GM21786 (cell line): ENCODE measurements at regions not wholly inside any gene's neighbourhood (a gene's known extent, or its start where the extent isn't known, plus 50 kb on each side); places are given as distances from the start of the nearest gene placed in this dataset.
"Not testable (repeated sequence)": the region's sequence is repeated elsewhere in the genome, so short reads cannot be mapped to it uniquely, and the experiment has no call there.

Experiments
- ATAC-seq: cut with Tn5 transposase; IDR thresholded peaks from one replicate; pipeline ENCODE4 v1.9.1; 2021; ENCODE audit not compliant: unreplicated experiment

GRCh38 chr1:66455446-66455845 is 78.5 kb upstream of the SGIP1 start:
- no peak for ATAC-seq

GRCh38 chr1:66460776-66461175 is 73.2 kb upstream of the SGIP1 start:
- no peak for ATAC-seq

GRCh38 chr1:66462313-66462712 is 71.6 kb upstream of the SGIP1 start:
- ATAC-seq = no peak

DNA sequence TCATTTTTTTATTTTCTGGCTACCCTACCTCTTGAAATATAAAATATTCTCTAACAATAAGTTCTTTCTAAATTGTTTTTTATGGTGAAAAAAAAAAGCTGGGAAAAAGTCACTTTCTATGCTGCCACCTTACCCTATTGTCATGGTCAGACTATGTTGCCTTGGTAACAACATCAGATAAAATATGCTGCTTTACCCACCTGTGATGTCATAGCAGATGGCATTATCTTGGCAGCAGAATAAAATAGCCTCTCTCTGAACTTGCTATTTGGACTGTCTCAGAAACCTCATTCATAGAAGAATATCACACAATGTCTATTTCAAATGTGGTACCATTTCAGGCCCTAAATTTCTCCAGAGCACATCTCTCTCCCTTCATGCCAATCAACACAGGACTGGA is 69.6 kb upstream of the SGIP1 start:
- ATAC-seq = no peak

DNA sequence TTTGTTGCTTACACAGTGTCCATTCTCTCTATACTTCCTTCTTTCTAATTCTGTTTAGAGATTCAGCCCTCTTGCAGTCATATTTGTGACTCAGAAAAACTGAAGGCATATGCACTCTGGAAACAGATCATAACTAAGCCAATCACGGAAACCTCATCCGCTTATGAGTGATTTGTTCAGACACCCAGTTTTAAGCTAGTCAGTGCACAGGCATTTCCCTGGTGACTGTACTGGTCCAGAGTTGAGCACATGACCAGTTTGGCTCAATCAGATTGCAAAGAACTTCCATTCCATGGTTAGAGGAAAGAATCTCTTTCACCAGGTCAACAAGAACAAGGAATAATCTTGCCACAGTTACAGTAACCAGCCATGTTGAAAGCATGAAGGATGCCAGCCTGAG is 69.2 kb upstream of the SGIP1 start:
- no peak for ATAC-seq

GRCh38 chr1:66466695-66467094 is 67.3 kb upstream of the SGIP1 start:
- not testable (repeated sequence) for ATAC-seq

DNA sequence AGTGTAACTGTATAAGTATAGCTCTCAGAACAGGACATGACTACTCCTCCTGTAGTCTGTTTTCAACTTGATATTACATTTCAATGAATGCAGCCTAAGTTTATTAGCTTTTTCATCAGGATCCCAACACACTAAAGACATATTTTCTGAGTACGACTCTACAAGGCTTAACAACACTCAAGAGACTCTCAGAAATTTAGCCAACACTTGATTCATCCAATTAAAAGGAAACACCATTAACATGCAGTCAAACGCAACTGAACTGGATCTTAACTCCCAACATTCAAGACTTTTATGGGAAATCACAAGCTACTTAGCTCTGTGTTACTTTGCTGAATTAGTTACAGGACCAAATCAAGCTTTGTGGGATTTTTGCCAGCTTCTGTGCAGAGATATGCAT is 65.2 kb upstream of the SGIP1 start:
- ATAC-seq = no peak

- ATAC-seq = no peak
These were observed 58.0 kb upstream of the SGIP1 start for GRCh38 chr1:66475940-66476339.

DNA sequence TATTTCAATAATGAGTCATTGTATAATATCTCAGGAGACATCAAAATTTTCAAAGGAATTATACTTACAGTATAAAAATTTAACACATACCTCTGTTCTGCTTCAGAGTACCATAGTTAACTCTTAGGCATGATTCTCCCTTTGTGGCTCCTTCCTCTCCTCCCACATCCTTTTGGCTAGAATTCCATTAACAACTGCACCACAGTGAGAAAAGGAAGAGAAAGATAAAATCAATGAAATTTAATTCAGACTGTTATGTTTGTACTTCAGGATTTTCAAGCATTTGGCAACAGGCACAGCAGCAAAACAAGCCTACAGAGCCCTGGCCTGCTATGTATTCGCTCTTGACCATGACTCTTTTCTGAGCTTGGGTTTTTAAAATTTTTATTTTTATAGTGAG is 57.2 kb upstream of the SGIP1 start:
- ATAC-seq = no peak

- ATAC-seq = no peak
These were observed 55.8 kb upstream of the SGIP1 start for GRCh38 chr1:66478116-66478515.

DNA sequence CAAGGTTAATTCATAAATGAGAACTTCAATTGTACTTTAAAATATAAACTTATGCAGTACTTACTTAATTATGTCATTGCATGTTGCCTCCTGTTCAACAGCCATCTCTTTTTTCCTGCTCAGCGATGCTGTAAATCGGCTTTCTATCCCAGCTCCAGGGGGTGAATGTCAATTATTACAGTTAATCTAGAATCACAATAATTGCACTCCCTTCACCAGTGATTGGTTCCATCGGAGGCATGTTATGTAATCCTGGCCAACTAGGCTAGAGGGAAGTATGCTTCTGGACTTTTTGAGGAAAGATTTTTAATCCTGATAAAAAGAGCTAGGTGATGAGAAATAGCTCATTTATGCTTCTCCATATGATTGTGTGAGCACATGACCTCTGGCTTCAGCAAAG is 53.8 kb upstream of the SGIP1 start:
- no peak for ATAC-seq

DNA sequence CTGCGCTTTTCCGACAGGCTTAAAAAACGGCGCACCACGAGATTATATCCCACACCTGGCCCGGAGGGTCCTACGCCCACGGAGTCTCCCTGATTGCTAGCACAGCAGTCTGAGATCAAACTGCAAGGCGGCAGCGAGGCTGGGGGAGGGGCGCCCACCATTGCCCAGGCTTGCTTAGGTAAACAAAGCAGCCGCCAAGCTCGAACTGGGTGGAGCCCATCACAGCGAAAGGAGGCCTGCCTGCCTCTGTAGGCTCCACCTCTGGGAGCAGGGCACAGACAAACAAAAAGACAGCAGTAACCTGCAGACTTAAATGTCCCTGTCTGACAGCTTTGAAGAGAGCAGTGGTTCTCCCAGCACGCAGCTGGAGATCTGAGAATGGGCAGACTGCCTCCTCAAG is 52.7 kb upstream of the SGIP1 start:
- not testable (repeated sequence) for ATAC-seq
